NB4 (cell line): ENCODE measurements at regions not wholly inside any gene's neighbourhood (a gene's known extent, or its start where the extent isn't known, plus 50 kb on each side); places are given as distances from the start of the nearest gene placed in this dataset.

Source experiments
- DNase-seq: peaks from one replicate; pipeline ENCODE4 v3.0.0; 2010; ENCODE audit warnings: low read depth
- H3K4me3 ChIP-seq: one replicate; pipeline ENCODE4 v1.5.1; 2011; ENCODE audit warnings: mild to moderate bottlenecking, low read depth, low read length, moderate library complexity
- CTCF ChIP-seq: IDR thresholded peaks from one replicate; pipeline ENCODE4 v1.5.1; 2012; ENCODE audit warnings: low read depth, low read length
- MAX ChIP-seq: IDR thresholded peaks from 2 replicates; pipeline ENCODE4 v1.6.1; 2011; ENCODE audit warnings: low read depth, low read length
- MYC ChIP-seq: IDR thresholded peaks from 2 replicates; pipeline ENCODE4 v1.6.1; 2011; ENCODE audit warnings: low read depth, low read length
- POLR2A ChIP-seq: IDR thresholded peaks from 2 replicates; pipeline ENCODE4 v1.6.1; 2011; ENCODE audit warnings: mild to moderate bottlenecking; ENCODE audit not compliant: insufficient read length; ENCODE audit errors: extremely low read depth

- DNase-seq, result no peak
- no peak overlapping the region for H3K4me3 ChIP-seq
- TF ChIP-seq CTCF (no peak), POLR2A (no peak), MAX (no peak), MYC (no peak)
Measured at GRCh38 chr1:218101409-218101808, 183.7 kb upstream of the RRP15 start.

GRCh38 chr1:218108034-218108433 lies 177.1 kb upstream of the RRP15 start:
- TF ChIP-seq CTCF (no peak), MYC (no peak), POLR2A (no peak), MAX (no peak)
- no peak overlapping the region for H3K4me3 ChIP-seq
- DNase-seq, result no peak

GRCh38 chr1:218112862-218113261 lies 172.2 kb upstream of the RRP15 start:
- DNase-seq, result no peak
- TF ChIP-seq MYC (no peak), POLR2A (no peak), CTCF (no peak), MAX (no peak)
- no peak overlapping the region for H3K4me3 ChIP-seq

GRCh38 chr1:218123968-218124367 lies 161.1 kb upstream of the RRP15 start:
- no peak overlapping the region for H3K4me3 ChIP-seq

GRCh38 chr1:218135371-218135770 lies 149.7 kb upstream of the RRP15 start:
- TF ChIP-seq POLR2A, result no peak
- TF ChIP-seq MAX, result no peak
- TF ChIP-seq MYC, result no peak
- no peak for TF ChIP-seq CTCF
- no peak for DNase-seq
- H3K4me3 ChIP-seq, result no peak overlapping the region

More at GRCh38 chr1:218123968-218124367, 161.1 kb upstream of the RRP15 start:
- TF ChIP-seq POLR2A (no peak), CTCF (no peak), MAX (no peak), MYC (no peak)
- DNase-seq, result no peak

GRCh38 chr1:218139761-218140160 lies 145.3 kb upstream of the RRP15 start:
- no peak for TF ChIP-seq MAX
- no peak for TF ChIP-seq CTCF
- no peak for TF ChIP-seq POLR2A
- TF ChIP-seq MYC, result no peak
- DNase-seq, result no peak

More at GRCh38 chr1:218139761-218140160, 145.3 kb upstream of the RRP15 start:
- H3K4me3 ChIP-seq, result no peak overlapping the region
